ENCODE measurements at regions not wholly inside any gene's neighbourhood (a gene's known extent, or its start where the extent isn't known, plus 50 kb on each side); places are given as distances from the start of the nearest gene placed in this dataset.

- Histone ChIP-seq H3K27me3 (no peaks in the 10 kb centered on the region), H3K4me1 (no peaks in the 10 kb centered on the region), H3K27ac (no peak overlapping the region), H3K9me3 (no peaks in the 10 kb centered on the region), H3K36me3 (ENCODE audit: low read depth, missing control alignments) (no peaks in the 10 kb centered on the region), H3K4me3 (no peak overlapping the region)
- TF ChIP-seq, protein P1, sequence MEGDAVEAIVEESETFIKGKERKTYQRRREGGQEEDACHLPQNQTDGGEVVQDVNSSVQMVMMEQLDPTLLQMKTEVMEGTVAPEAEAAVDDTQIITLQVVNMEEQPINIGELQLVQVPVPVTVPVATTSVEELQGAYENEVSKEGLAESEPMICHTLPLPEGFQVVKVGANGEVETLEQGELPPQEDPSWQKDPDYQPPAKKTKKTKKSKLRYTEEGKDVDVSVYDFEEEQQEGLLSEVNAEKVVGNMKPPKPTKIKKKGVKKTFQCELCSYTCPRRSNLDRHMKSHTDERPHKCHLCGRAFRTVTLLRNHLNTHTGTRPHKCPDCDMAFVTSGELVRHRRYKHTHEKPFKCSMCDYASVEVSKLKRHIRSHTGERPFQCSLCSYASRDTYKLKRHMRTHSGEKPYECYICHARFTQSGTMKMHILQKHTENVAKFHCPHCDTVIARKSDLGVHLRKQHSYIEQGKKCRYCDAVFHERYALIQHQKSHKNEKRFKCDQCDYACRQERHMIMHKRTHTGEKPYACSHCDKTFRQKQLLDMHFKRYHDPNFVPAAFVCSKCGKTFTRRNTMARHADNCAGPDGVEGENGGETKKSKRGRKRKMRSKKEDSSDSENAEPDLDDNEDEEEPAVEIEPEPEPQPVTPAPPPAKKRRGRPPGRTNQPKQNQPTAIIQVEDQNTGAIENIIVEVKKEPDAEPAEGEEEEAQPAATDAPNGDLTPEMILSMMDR (IDR thresholded peaks at IDR 0.05): no peak
- no peak for TF ChIP-seq POLR2A (IDR thresholded peaks at IDR 0.05)
- intact Hi-C loops (cut with DNase I; ENCODE audit: low total_unique reads): no loop called here
- no peak for DNase-seq
- WGBS, 2 donors: 53 to 74% methylated on average over 3 of the region's 3 CpGs
Observed at GRCh38 chr12:113612793-113613192, 141.1 kb upstream of the LHX5 start.

- DNase-seq: no peak
- no peaks in the 10 kb centered on the region for H3K27me3 ChIP-seq
- 20 to 25% methylated on average over 16 of the region's 16 CpGs for WGBS, 2 donors
Observed at GRCh38 chr12:113612076-113612728, 140.5 kb upstream of the LHX5 start.

GRCh38 chr12:113611652-113612051, 140.0 kb upstream of the LHX5 start:
- Histone ChIP-seq H3K9me3 (no peaks in the 10 kb centered on the region), H3K27ac (no peak overlapping the region), H3K36me3 (ENCODE audit: low read depth, missing control alignments) (no peaks in the 10 kb centered on the region), H3K4me3 (no peak overlapping the region), H3K27me3 (no peaks in the 10 kb centered on the region), H3K4me1 (no peaks in the 10 kb centered on the region)
- TF ChIP-seq, protein P1 (IDR thresholded peaks at IDR 0.05): no peak
- TF ChIP-seq POLR2A (IDR thresholded peaks at IDR 0.05): no peak
- intact Hi-C loops (cut with DNase I; ENCODE audit: low total_unique reads): no loop called here
- WGBS, 2 donors: 40 to 48% methylated on average over 8 of the region's 8 CpGs
- no peak for DNase-seq

More at GRCh38 chr12:113612076-113612728, 140.5 kb upstream of the LHX5 start:
- no peak overlapping the region for H3K27ac ChIP-seq
- H3K9me3 ChIP-seq: no peaks in the 10 kb centered on the region
- no peaks in the 10 kb centered on the region for H3K36me3 ChIP-seq (ENCODE audit: low read depth, missing control alignments)
- H3K4me3 ChIP-seq: no peak overlapping the region
- intact Hi-C loops (cut with DNase I; ENCODE audit: low total_unique reads): no loop called here
- H3K4me1 ChIP-seq: no peaks in the 10 kb centered on the region
- TF ChIP-seq, protein P1 (IDR thresholded peaks at IDR 0.05): no peak
- no peak for TF ChIP-seq POLR2A (IDR thresholded peaks at IDR 0.05)

GRCh38 chr12:113610698-113611097, 139.0 kb upstream of the LHX5 start:
- Histone ChIP-seq H3K4me1 (no peaks in the 10 kb centered on the region), H3K9me3 (no peaks in the 10 kb centered on the region), H3K27me3 (no peaks in the 10 kb centered on the region), H3K27ac (no peak overlapping the region), H3K4me3 (no peak overlapping the region), H3K36me3 (ENCODE audit: low read depth, missing control alignments) (no peaks in the 10 kb centered on the region)
- intact Hi-C loops (cut with DNase I; ENCODE audit: low total_unique reads): no loop called here
- TF ChIP-seq, protein P1 (IDR thresholded peaks at IDR 0.05): no peak
- WGBS, 2 donors: 2 to 3% methylated on average over 13 of the region's 13 CpGs
- no peak for DNase-seq

All from testis (tissue), 2 donors.